ENCODE measurements at regions not wholly inside any gene's neighbourhood (a gene's known extent, or its start where the extent isn't known, plus 50 kb on each side); places are given as distances from the start of the nearest gene placed in this dataset.
"Not testable (repeated sequence)": the region's sequence is repeated elsewhere in the genome, so short reads cannot be mapped to it uniquely, and the experiment has no call there.

GRCh38 chr2:215537611-215538010 is 101.7 kb upstream of the FN1 start:
- no peak for DNase-seq (ENCODE audit: low read depth in 2 of 2)

DNA sequence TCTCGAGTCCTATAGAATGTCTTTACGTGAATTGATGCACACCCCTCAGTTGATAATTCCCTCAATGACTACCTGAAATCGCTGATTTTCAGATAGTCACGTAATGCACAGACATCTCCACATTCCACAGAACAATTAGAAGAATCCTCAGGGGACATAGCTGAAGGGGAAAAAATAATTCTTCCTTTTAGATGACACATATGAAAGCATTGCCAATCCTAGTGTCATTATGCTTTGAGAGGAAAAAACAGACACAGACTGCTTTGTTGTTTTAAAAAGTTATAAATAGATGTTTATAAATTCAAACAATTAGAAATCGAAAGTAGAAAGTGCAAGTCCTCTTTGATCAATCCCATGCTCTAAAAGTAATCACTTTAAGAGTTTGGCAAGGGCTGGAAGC is 100.6 kb upstream of the FN1 start:
- DNase-seq (ENCODE audit: low read depth in 2 of 2) = no peak

DNA sequence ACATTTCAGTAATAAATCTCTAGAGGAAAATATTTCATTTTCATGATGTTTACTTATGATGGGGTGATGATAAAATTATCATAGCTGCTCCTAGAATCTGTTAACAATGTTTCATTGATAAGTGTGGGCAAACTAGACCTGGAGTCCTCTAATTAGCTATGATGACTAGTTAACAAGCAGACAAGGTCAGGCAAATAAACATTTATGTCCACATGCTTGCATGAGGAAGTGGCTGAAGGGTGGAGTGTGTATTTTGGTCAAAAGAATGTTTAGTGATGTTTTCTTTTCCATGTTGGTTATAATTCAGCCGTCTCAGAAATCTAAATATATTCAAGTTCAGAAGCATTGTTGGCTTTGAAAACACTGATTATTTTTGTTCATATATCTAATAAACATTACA is 99.9 kb upstream of the FN1 start:
- DNase-seq (ENCODE audit: low read depth in 2 of 2) = no peak

DNA sequence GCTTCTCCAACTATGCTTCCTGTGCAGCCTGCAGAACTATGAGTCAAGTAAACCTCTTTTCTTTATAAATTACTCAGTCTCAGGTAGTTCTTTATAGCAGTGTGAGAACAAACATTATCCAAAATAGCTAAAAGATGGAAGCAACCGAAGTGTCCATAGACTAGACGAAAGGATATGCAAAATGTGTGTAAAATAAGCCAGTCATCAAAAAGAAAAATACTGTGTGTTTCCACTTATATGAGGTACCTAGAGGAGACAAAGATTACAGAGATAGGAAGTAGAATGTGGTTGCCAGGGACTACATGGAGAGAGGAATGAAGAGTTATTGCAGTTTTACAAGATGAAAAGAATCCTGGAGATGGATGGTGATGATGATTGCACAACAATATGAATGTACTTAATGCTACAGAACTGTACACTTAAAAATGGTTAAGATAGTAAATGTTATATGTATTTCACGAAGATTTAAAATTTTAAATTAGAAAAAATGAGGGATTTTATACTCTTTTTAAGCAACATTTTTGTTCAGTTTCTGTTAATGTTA is 99.3 kb upstream of the FN1 start:
- DNase-seq (ENCODE audit: low read depth in 2 of 2) = no peak

- DNase-seq (ENCODE audit: low read depth in 2 of 2) = not testable (repeated sequence)
These were observed 97.8 kb upstream of the FN1 start for GRCh38 chr2:215533716-215534115.

- no peak for DNase-seq (ENCODE audit: low read depth in 2 of 2)
These were observed 97.0 kb upstream of the FN1 start for GRCh38 chr2:215532844-215533243.

DNA sequence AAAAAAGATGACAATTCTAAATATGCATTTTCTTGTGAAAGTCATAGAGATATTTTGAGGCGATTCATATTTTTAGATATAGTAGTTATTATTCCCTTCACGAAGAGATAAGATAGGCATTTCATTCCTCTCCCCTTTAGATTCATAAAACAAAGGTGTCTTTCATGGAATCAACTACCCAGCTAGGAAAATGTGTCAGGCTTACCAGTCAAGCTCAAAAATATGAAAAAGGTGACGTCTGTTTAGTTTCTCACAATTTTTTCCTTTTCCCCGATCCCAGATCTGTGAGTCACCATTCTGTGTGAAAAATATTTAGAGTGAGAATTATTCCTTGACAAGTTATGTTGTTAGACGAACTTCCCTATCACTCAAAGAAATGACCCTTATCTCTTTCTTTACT is 95.4 kb upstream of the FN1 start:
- no peak for DNase-seq (ENCODE audit: low read depth in 2 of 2)

GRCh38 chr2:215530191-215530968 is 94.5 kb upstream of the FN1 start:
- DNase-seq (ENCODE audit: low read depth in 2 of 2) = no peak

GRCh38 chr2:215529271-215529670 is 93.4 kb upstream of the FN1 start:
- no peak for DNase-seq (ENCODE audit: low read depth in 2 of 2)

- DNase-seq (ENCODE audit: low read depth in 2 of 2) = no peak
These were observed 92.7 kb upstream of the FN1 start for GRCh38 chr2:215528555-215528954.

DNA sequence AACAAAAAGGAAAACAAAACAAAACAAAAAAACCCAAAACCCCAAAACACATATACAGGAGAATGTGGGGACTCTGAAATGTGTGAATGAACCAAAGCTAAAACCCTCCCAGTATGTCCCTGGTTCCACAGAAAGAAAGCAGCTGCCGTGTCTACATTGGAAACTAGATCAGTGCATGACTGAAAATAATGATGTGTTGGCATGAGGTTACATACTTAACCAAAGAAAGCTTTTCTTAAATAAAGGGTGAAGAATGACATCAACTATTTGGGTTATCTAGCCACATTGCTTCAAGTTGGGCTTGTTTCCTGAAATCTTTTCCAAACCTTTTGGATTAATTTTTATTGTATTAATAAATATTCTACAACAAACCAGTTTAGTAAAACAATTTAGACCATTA is 91.9 kb upstream of the FN1 start:
- DNase-seq (ENCODE audit: low read depth in 2 of 2) = no peak

GRCh38 chr2:215526341-215526740 is 90.5 kb upstream of the FN1 start:
- no peak for DNase-seq (ENCODE audit: low read depth in 2 of 2)

GRCh38 chr2:215522237-215522636 is 86.4 kb upstream of the FN1 start:
- no peak for DNase-seq (ENCODE audit: low read depth in 2 of 2)

GRCh38 chr2:215521031-215521430 is 85.2 kb upstream of the FN1 start:
- no peak for DNase-seq (ENCODE audit: low read depth in 2 of 2)

- DNase-seq (ENCODE audit: low read depth in 2 of 2) = no peak
These were observed 81.5 kb upstream of the FN1 start for GRCh38 chr2:215517391-215517790.

- no peak for DNase-seq (ENCODE audit: low read depth in 2 of 2)
These were observed 78.6 kb upstream of the FN1 start for GRCh38 chr2:215514516-215514915.

DNA sequence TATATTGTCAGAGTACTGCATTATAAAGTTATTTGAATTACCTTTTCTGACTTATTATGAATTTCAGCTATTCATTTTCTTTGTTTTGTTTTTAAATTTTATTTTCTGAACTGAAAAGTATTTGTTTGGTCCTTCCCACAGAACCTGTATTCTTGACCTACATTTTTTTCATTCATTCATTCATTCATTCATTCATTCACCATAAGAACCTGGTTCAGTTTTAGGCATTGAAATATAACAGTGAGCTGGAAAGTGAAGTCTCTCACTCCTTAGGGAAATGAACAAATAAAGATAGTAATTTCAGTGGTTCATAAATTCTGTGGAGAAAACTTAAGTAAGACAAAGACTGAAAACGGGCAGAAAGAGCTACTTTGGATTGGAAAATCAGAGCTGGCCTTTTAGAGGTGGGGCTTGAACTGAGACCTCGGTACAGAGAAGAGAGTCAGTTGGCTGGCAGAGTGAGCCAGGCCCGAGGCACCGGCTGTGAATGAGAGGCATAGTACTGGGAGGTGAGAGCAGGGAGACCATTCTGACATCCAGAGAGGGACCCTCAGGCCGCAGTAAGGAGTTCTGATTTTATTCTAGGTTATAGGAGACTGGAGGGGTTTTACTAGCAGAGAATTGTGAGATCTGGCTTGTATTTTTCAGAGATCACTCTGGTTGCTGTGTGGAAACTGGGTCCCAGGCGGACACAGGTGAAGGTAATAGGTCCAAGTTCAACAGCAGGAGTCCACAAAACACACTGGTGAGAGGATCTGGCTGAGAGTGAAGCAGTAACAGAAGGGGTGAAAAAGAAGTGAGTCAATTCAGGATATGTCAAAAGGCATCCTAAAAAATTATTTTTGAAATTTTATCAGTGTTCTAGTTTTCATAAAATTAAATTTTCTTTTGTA is 75.8 kb upstream of the FN1 start:
- DNase-seq (ENCODE audit: low read depth in 2 of 2) = no peak

- DNase-seq (ENCODE audit: low read depth in 2 of 2) = no peak
These were observed 72.0 kb upstream of the FN1 start for GRCh38 chr2:215507836-215508235.

- DNase-seq (ENCODE audit: low read depth in 2 of 2) = no peak
These were observed 71.3 kb upstream of the FN1 start for GRCh38 chr2:215507136-215507535.

DNA sequence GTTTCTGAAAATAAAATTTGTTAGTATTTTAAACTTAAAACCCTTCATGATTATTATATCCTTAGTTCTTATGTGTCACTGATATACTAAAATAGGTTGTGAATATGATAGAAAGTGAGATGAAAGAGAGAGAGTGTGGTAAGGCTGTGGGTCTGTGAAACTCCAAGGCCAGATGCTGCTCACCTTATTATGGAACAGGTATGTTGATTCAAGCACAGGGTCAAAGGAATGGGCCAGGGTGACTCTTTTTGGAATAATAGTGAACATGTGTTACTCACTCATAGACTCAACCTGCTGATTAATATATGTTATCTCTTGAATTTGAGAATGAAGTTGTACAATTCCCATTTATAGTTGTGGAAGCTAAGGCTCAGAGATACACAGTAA is 70.7 kb upstream of the FN1 start:
- no peak for DNase-seq (ENCODE audit: low read depth in 2 of 2)

DNA sequence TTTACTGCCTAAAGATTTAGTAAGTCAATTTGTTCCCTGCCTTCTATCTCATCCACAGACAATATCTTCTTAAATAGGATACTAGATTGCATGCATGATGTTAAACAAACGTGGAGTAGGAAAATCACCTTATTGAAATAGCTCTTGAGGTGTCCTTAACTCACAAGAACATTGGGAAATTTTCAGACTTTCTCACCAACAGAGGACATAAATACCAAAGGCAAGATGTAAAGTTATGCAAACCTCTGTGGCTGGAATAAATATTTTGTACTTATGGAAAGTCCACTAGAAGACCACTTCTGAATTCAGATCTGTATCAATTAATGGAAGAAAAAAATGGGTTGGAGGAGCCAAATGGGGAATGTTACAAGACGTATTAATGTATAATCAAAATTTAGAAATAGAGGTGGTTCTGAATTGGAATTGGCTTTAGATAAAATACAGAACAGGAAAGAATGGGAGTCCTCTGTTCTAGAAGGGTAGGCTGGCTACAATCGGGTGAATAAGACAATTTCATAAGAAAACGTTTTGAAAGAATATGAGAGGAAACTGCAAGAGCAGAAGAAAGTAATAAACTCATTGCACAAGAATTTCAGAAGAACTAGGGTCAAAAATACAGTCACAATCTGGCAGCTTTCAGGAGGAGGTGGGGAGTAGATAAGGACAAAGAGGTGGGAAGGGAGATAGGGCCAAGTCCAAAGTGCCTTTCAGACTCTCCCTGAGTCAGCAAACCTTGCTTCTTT is 69.3 kb upstream of the FN1 start:
- DNase-seq (ENCODE audit: low read depth in 2 of 2) = no peak

DNA sequence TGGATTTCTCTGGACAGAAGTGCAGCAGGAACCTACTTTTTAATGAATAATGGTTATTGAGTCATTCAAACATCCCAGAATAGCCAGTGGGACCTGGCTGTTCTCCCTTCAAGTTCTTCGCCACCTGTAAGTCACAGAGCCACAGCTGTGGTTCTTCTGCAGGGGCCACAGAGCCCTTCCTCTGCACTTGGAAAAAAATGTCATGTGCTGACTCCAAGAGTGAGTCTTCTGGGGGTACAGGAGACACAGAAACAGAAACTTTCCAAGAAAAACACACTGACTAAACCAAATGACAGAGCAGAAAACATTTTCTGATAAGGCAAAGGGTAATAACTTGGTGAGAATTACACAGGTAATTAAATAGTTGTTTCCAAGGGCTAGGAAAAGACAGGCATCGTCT is 68.7 kb upstream of the FN1 start:
- no peak for DNase-seq (ENCODE audit: low read depth in 2 of 2)

All from stimulated activated CD4-positive, alpha-beta T cell treated with anti-CD3 and anti-CD28 coated beads, Interleukin-12 subunit alpha, Interleukin-12 subunit beta, amount 100 ng/mL, for 24 hours (primary cell).